ENCODE measurements at regions not wholly inside any gene's neighbourhood (a gene's known extent, or its start where the extent isn't known, plus 50 kb on each side); places are given as distances from the start of the nearest gene placed in this dataset.
A peak's percentile ranks its signal among the peaks of the same experiment; 100 is the strongest.

DNA sequence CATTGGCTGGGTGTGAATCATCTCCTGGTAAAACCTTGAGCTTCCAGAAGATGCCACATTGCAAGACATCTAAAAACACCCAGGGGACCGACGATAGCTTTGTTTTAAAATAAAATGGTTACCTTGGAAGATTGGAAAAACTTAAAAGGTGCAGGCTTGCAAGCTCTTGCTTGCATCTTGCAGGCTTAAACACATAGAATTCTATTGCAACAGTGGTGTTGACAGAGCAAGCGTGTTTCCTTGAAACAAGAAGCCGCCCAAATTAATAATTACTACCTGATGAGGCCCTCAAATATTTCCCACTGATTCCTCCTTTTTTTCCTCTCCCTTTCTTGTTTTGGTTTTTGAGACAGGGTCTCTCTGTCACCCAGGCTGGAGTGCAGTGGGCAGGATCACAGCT, 137.1 kb upstream of the BASP1 start:
- intact Hi-C loops (cut with micrococcal nuclease): no loop called here

More for the DNA sequence above, 137.1 kb upstream of the BASP1 start:
- H3K36me3 ChIP-seq (ENCODE audit: control insufficient read depth in 2 of 2, extremely low read depth in 1 of 2, insufficient read depth in 2 of 2, low read length in 2 of 2): no peaks in the 10 kb centered on the region
- peak overlapping the region; percentile 88 for H3K4me2 ChIP-seq (ENCODE audit: insufficient read depth, low read length)
- TF ChIP-seq MYC (IDR thresholded peaks at IDR 0.05; ENCODE audit: low read depth, low read length): no peak
- no peak for TF ChIP-seq GATA2 (IDR thresholded peaks at IDR 0.05; ENCODE audit: insufficient read depth, insufficient read length, low read depth, low read length)
- TF ChIP-seq POLR2A (IDR thresholded peaks at IDR 0.05; ENCODE audit: low read depth, low read length): no peak
- TF ChIP-seq EZH2 (IDR thresholded peaks at IDR 0.05; ENCODE audit: borderline replicate concordance, low read depth, low read length, severe bottlenecking): no peak
- TF ChIP-seq FOS (IDR thresholded peaks at IDR 0.05; ENCODE audit: borderline replicate concordance, insufficient read depth, low read length): no peak
- no peak for TF ChIP-seq JUN (IDR thresholded peaks at IDR 0.05; ENCODE audit: borderline replicate concordance, insufficient read depth, insufficient read length, low read depth)
- TF ChIP-seq, protein P1, sequence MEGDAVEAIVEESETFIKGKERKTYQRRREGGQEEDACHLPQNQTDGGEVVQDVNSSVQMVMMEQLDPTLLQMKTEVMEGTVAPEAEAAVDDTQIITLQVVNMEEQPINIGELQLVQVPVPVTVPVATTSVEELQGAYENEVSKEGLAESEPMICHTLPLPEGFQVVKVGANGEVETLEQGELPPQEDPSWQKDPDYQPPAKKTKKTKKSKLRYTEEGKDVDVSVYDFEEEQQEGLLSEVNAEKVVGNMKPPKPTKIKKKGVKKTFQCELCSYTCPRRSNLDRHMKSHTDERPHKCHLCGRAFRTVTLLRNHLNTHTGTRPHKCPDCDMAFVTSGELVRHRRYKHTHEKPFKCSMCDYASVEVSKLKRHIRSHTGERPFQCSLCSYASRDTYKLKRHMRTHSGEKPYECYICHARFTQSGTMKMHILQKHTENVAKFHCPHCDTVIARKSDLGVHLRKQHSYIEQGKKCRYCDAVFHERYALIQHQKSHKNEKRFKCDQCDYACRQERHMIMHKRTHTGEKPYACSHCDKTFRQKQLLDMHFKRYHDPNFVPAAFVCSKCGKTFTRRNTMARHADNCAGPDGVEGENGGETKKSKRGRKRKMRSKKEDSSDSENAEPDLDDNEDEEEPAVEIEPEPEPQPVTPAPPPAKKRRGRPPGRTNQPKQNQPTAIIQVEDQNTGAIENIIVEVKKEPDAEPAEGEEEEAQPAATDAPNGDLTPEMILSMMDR (IDR thresholded peaks at IDR 0.05; ENCODE audit: extremely low read depth in 1 of 2, insufficient read depth in 1 of 2, low read depth in 1 of 2, low read length in 2 of 2): no peak
- TF ChIP-seq POLR2AphosphoS5 (IDR thresholded peaks at IDR 0.05; ENCODE audit: insufficient read depth, low read depth, low read length): no peak
- TF ChIP-seq, protein P2, sequence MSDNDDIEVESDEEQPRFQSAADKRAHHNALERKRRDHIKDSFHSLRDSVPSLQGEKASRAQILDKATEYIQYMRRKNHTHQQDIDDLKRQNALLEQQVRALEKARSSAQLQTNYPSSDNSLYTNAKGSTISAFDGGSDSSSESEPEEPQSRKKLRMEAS (IDR thresholded peaks at IDR 0.05; ENCODE audit: insufficient read depth, insufficient read length): no peak
- peak overlapping the region; percentile 80 for H3K27ac ChIP-seq (ENCODE audit: insufficient read depth, low read depth, low read length)
- H3K9me3 ChIP-seq (replicated peaks; ENCODE audit: control insufficient read depth, insufficient read depth, low read length): no peaks in the 10 kb centered on the region
- H3K9ac ChIP-seq (replicated peaks; ENCODE audit: extremely low read depth, insufficient read depth, low read length): peak overlapping the region; percentile 42
- ChIA-PET POLR2A (no interaction called here), CTCF (interaction anchor here (1.1 to 3.7 kb wide), 7 partner anchors 12 to 147 kb away, joined by 3 to 44 read pairs (median 8); partner anchors contain the start of gene MYO10)
- H3K79me2 ChIP-seq (ENCODE audit: control insufficient read depth, insufficient read depth, low read length): no peaks in the 10 kb centered on the region
- no peak overlapping the region for H3K4me3 ChIP-seq (replicated peaks in 1 of 3; ENCODE audit: insufficient read depth in 1 of 3, low read depth in 1 of 3, low read length in 3 of 3)
- DNase-seq (ENCODE audit: low read depth, low spot score) (no peak), FAIRE-seq (no peak)
- H4K20me1 ChIP-seq (replicated peaks; ENCODE audit: control insufficient read depth, extremely low read depth, insufficient read depth, low read length): no peaks in the 10 kb centered on the region
- no TSS peak for BruUV-seq (replicated peaks)
- dilution Hi-C loops (cut with MboI; ENCODE audit: extremely low pct_ligation_motif_present, low sequenced_read_pairs): no loop called here
- H3K27me3 ChIP-seq (ENCODE audit: control insufficient read depth in 2 of 2, insufficient read depth in 2 of 2, low read length in 2 of 2): no peaks in the 10 kb centered on the region
- H2AFZ ChIP-seq (ENCODE audit: low read depth, low read length): no peak overlapping the region
- H3K9me1 ChIP-seq (replicated peaks; ENCODE audit: control insufficient read depth, extremely low read depth, insufficient read depth, low read length): no peaks in the 10 kb centered on the region
- H3K4me1 ChIP-seq (ENCODE audit: control insufficient read depth, extremely low read depth, insufficient read depth, low read length): peaks cover 45% of the 10 kb centered on the region

All from endothelial cell of umbilical vein (primary cell).